ENCODE measurements at regions not wholly inside any gene's neighbourhood (a gene's known extent, or its start where the extent isn't known, plus 50 kb on each side); places are given as distances from the start of the nearest gene placed in this dataset.

GRCh38 chr4:33400504-33400903 lies 2680.3 kb downstream of the PCDH7 start:
- Mint-ChIP-seq H3K4me3 (no peak overlapping the region), H3K4me1 (ENCODE audit: low read depth) (no peaks in the 10 kb centered on the region), H3K27ac (no peak overlapping the region), H3K9me3 (peaks cover 6% of the 10 kb centered on the region), H3K36me3 (ENCODE audit: low read depth) (no peaks in the 10 kb centered on the region), H3K27me3 (ENCODE audit: low read depth) (no peaks in the 10 kb centered on the region)
- intact Hi-C loops (cut with micrococcal nuclease), result no loop called here
- no peak for DNase-seq
- CTCF ChIA-PET, result no interaction called here

GRCh38 chr4:33407496-33407895 lies 2687.3 kb downstream of the PCDH7 start:
- no peaks in the 10 kb centered on the region for H3K27me3 Mint-ChIP-seq (ENCODE audit: low read depth)
- no peak overlapping the region for H3K27ac Mint-ChIP-seq
- peaks cover 15% of the 10 kb centered on the region for H3K9me3 Mint-ChIP-seq
- H3K36me3 Mint-ChIP-seq (ENCODE audit: low read depth), result no peaks in the 10 kb centered on the region
- CTCF ChIA-PET, result interaction anchor here (0.7 kb wide), 1 partner anchor 896 kb away, joined by 3 read pairs; no protein-coding TSS in a partner anchor
- intact Hi-C loops (cut with micrococcal nuclease), result no loop called here
- no peak for DNase-seq
- H3K4me1 Mint-ChIP-seq (ENCODE audit: low read depth), result no peaks in the 10 kb centered on the region
- no peak overlapping the region for H3K4me3 Mint-ChIP-seq

- H3K36me3 Mint-ChIP-seq (ENCODE audit: low read depth), result no peaks in the 10 kb centered on the region
- no peak overlapping the region for H3K4me3 Mint-ChIP-seq
- no peak overlapping the region for H3K27ac Mint-ChIP-seq
- DNase-seq, result no peak
- no peaks in the 10 kb centered on the region for H3K4me1 Mint-ChIP-seq (ENCODE audit: low read depth)
- intact Hi-C loops (cut with micrococcal nuclease), result no loop called here
- CTCF ChIA-PET, result no interaction called here
- H3K27me3 Mint-ChIP-seq (ENCODE audit: low read depth), result no peaks in the 10 kb centered on the region
- peaks cover 22% of the 10 kb centered on the region for H3K9me3 Mint-ChIP-seq
These were observed 2691.0 kb downstream of the PCDH7 start for GRCh38 chr4:33411182-33411581.

GRCh38 chr4:33421887-33422286 lies 2701.7 kb downstream of the PCDH7 start:
- H3K4me3 Mint-ChIP-seq, result no peak overlapping the region
- H3K27ac Mint-ChIP-seq, result no peak overlapping the region
- intact Hi-C loops (cut with micrococcal nuclease), result no loop called here
- DNase-seq, result no peak
- peaks cover 6% of the 10 kb centered on the region for H3K9me3 Mint-ChIP-seq
- H3K4me1 Mint-ChIP-seq (ENCODE audit: low read depth), result no peaks in the 10 kb centered on the region
- CTCF ChIA-PET, result no interaction called here
- no peaks in the 10 kb centered on the region for H3K27me3 Mint-ChIP-seq (ENCODE audit: low read depth)
- no peaks in the 10 kb centered on the region for H3K36me3 Mint-ChIP-seq (ENCODE audit: low read depth)

- CTCF ChIA-PET, result interaction anchor here (0.6 kb wide), 1 partner anchor 268 kb away, joined by 3 read pairs; no protein-coding TSS in a partner anchor
- intact Hi-C loops (cut with micrococcal nuclease), result no loop called here
These were observed 2702.5 kb downstream of the PCDH7 start for GRCh38 chr4:33422656-33423055.

GRCh38 chr4:33425936-33426335 lies 2705.8 kb downstream of the PCDH7 start:
- no peak for DNase-seq
- H3K36me3 Mint-ChIP-seq (ENCODE audit: low read depth), result no peaks in the 10 kb centered on the region
- H3K27ac Mint-ChIP-seq, result no peak overlapping the region
- CTCF ChIA-PET, result no interaction called here
- intact Hi-C loops (cut with micrococcal nuclease), result no loop called here
- H3K9me3 Mint-ChIP-seq, result peaks cover 2% of the 10 kb centered on the region
- H3K27me3 Mint-ChIP-seq (ENCODE audit: low read depth), result no peaks in the 10 kb centered on the region
- H3K4me1 Mint-ChIP-seq (ENCODE audit: low read depth), result no peaks in the 10 kb centered on the region
- H3K4me3 Mint-ChIP-seq, result no peak overlapping the region

More at GRCh38 chr4:33422656-33423055, 2702.5 kb downstream of the PCDH7 start:
- Mint-ChIP-seq H3K27ac (no peak overlapping the region), H3K9me3 (peaks cover 6% of the 10 kb centered on the region), H3K4me1 (ENCODE audit: low read depth) (no peaks in the 10 kb centered on the region), H3K4me3 (no peak overlapping the region), H3K27me3 (ENCODE audit: low read depth) (no peaks in the 10 kb centered on the region), H3K36me3 (ENCODE audit: low read depth) (no peaks in the 10 kb centered on the region)
- no peak for DNase-seq

GRCh38 chr4:33427676-33428075 lies 2707.5 kb downstream of the PCDH7 start:
- intact Hi-C loops (cut with micrococcal nuclease), result no loop called here
- H3K27me3 Mint-ChIP-seq (ENCODE audit: low read depth), result no peaks in the 10 kb centered on the region
- DNase-seq, result no peak
- no peak overlapping the region for H3K4me3 Mint-ChIP-seq
- CTCF ChIA-PET, result no interaction called here
- no peaks in the 10 kb centered on the region for H3K36me3 Mint-ChIP-seq (ENCODE audit: low read depth)
- peaks cover 2% of the 10 kb centered on the region for H3K9me3 Mint-ChIP-seq
- no peaks in the 10 kb centered on the region for H3K4me1 Mint-ChIP-seq (ENCODE audit: low read depth)
- H3K27ac Mint-ChIP-seq, result no peak overlapping the region

- intact Hi-C loops (cut with micrococcal nuclease), result no loop called here
- Mint-ChIP-seq H3K9me3 (peaks cover 2% of the 10 kb centered on the region), H3K4me1 (ENCODE audit: low read depth) (no peaks in the 10 kb centered on the region), H3K27me3 (ENCODE audit: low read depth) (no peaks in the 10 kb centered on the region), H3K4me3 (no peak overlapping the region), H3K36me3 (ENCODE audit: low read depth) (no peaks in the 10 kb centered on the region), H3K27ac (no peak overlapping the region)
- CTCF ChIA-PET, result no interaction called here
- DNase-seq, result no peak
These were observed 2709.8 kb downstream of the PCDH7 start for GRCh38 chr4:33429971-33430370.

- H3K4me1 Mint-ChIP-seq (ENCODE audit: low read depth), result no peaks in the 10 kb centered on the region
- intact Hi-C loops (cut with micrococcal nuclease), result no loop called here
- no peak overlapping the region for H3K4me3 Mint-ChIP-seq
- H3K27me3 Mint-ChIP-seq (ENCODE audit: low read depth), result no peaks in the 10 kb centered on the region
- no peak overlapping the region for H3K27ac Mint-ChIP-seq
- CTCF ChIA-PET, result no interaction called here
- no peaks in the 10 kb centered on the region for H3K9me3 Mint-ChIP-seq
- no peaks in the 10 kb centered on the region for H3K36me3 Mint-ChIP-seq (ENCODE audit: low read depth)
- no peak for DNase-seq
These were observed 2717.2 kb downstream of the PCDH7 start for GRCh38 chr4:33437406-33437805.

GRCh38 chr4:33446953-33447352 lies 2726.8 kb downstream of the PCDH7 start:
- H3K4me3 Mint-ChIP-seq, result no peak overlapping the region
- no peak for DNase-seq
- H3K27ac Mint-ChIP-seq, result no peak overlapping the region
- no peaks in the 10 kb centered on the region for H3K27me3 Mint-ChIP-seq (ENCODE audit: low read depth)
- peaks cover 8% of the 10 kb centered on the region for H3K9me3 Mint-ChIP-seq
- no peaks in the 10 kb centered on the region for H3K36me3 Mint-ChIP-seq (ENCODE audit: low read depth)
- no peaks in the 10 kb centered on the region for H3K4me1 Mint-ChIP-seq (ENCODE audit: low read depth)
- CTCF ChIA-PET, result no interaction called here
- intact Hi-C loops (cut with micrococcal nuclease), result no loop called here

- H3K36me3 Mint-ChIP-seq (ENCODE audit: low read depth), result no peaks in the 10 kb centered on the region
- no peaks in the 10 kb centered on the region for H3K4me1 Mint-ChIP-seq (ENCODE audit: low read depth)
- no peak overlapping the region for H3K4me3 Mint-ChIP-seq
- DNase-seq, result no peak
- no peaks in the 10 kb centered on the region for H3K27me3 Mint-ChIP-seq (ENCODE audit: low read depth)
- no peak overlapping the region for H3K27ac Mint-ChIP-seq
- CTCF ChIA-PET, result interaction anchor here (0.6 kb wide), 1 partner anchor 43 kb away, joined by 4 read pairs; no protein-coding TSS in a partner anchor
- intact Hi-C loops (cut with micrococcal nuclease), result no loop called here
- peaks cover 8% of the 10 kb centered on the region for H3K9me3 Mint-ChIP-seq
These were observed 2728.8 kb downstream of the PCDH7 start for GRCh38 chr4:33448948-33449347.

GRCh38 chr4:33453436-33453835 lies 2733.3 kb downstream of the PCDH7 start:
- CTCF ChIA-PET, result no interaction called here
- DNase-seq, result no peak
- no peak overlapping the region for H3K4me3 Mint-ChIP-seq
- no peaks in the 10 kb centered on the region for H3K4me1 Mint-ChIP-seq (ENCODE audit: low read depth)
- H3K27me3 Mint-ChIP-seq (ENCODE audit: low read depth), result no peaks in the 10 kb centered on the region
- H3K36me3 Mint-ChIP-seq (ENCODE audit: low read depth), result no peaks in the 10 kb centered on the region
- H3K27ac Mint-ChIP-seq, result no peak overlapping the region
- intact Hi-C loops (cut with micrococcal nuclease), result no loop called here
- peaks cover 10% of the 10 kb centered on the region for H3K9me3 Mint-ChIP-seq

GRCh38 chr4:33453916-33454315 lies 2733.7 kb downstream of the PCDH7 start:
- Mint-ChIP-seq H3K36me3 (ENCODE audit: low read depth) (no peaks in the 10 kb centered on the region), H3K4me1 (ENCODE audit: low read depth) (no peaks in the 10 kb centered on the region), H3K27me3 (ENCODE audit: low read depth) (no peaks in the 10 kb centered on the region), H3K4me3 (no peak overlapping the region), H3K27ac (no peak overlapping the region), H3K9me3 (peaks cover 10% of the 10 kb centered on the region)
- intact Hi-C loops (cut with micrococcal nuclease), result no loop called here
- CTCF ChIA-PET, result no interaction called here
- no peak for DNase-seq

GRCh38 chr4:33465565-33465964 lies 2745.4 kb downstream of the PCDH7 start:
- H3K4me1 Mint-ChIP-seq (ENCODE audit: low read depth), result no peaks in the 10 kb centered on the region
- no peak for DNase-seq
- H3K4me3 Mint-ChIP-seq, result no peak overlapping the region
- CTCF ChIA-PET, result no interaction called here
- no peaks in the 10 kb centered on the region for H3K27me3 Mint-ChIP-seq (ENCODE audit: low read depth)
- intact Hi-C loops (cut with micrococcal nuclease), result no loop called here
- H3K36me3 Mint-ChIP-seq (ENCODE audit: low read depth), result no peaks in the 10 kb centered on the region
- peaks cover 10% of the 10 kb centered on the region for H3K9me3 Mint-ChIP-seq
- no peak overlapping the region for H3K27ac Mint-ChIP-seq
